IMR-90 (cell line): ENCODE measurements at regions not wholly inside any gene's neighbourhood (a gene's known extent, or its start where the extent isn't known, plus 50 kb on each side); places are given as distances from the start of the nearest gene placed in this dataset.

Experiments
- ATAC-seq: fragments of 200-7000 bp; cut with Tn5 transposase; 2 replicates; pipeline ENCODE4 v1.9.1; 2020; ENCODE audit warnings: low read depth, mild to moderate bottlenecking, moderate library complexity
- BruUV-seq: library from RNA; stranded (reverse); fragments of 400-500 nt; replicated peaks from 2 replicates; lab custom pipeline; 2021; lab: Mats Ljungman, UMichigan
- CTCF ChIA-PET: fragments of 300-600 bp; formaldehyde crosslinking; extraction: SDS; loops from one replicate; lab custom pipeline; 2021; ENCODE audit warnings: antibody characterized with exemption; lab: Yijun Ruan, JAX
- POLR2A ChIA-PET: fragments of 300-600 bp; sonication (Branson Sonifier 250); formaldehyde crosslinking; loops from one replicate; lab custom pipeline; 2022; ENCODE audit warnings: antibody characterized with exemption; ENCODE audit not compliant: unreplicated experiment; lab: Charles Lee
- DNase-seq: peaks from one replicate; pipeline ENCODE4 v3.0.0; 2013
- H2AFZ ChIP-seq: replicated peaks from 2 replicates; pipeline ENCODE3; 2013; ENCODE audit warnings: low read length, mild to moderate bottlenecking; ENCODE audit not compliant: poor library complexity
- H2AK5ac ChIP-seq: 2 replicates; pipeline ENCODE4 v1.6.1; 2013; ENCODE audit warnings: low read depth, low read length, inconsistent platforms
- H2AK9ac ChIP-seq: replicated peaks from 2 replicates; pipeline ENCODE3; 2013; ENCODE audit warnings: mild to moderate bottlenecking, low read depth, low read length, moderate library complexity; ENCODE audit not compliant: poor library complexity
- H2BK120ac ChIP-seq: 2 replicates; pipeline ENCODE4 v1.6.1; 2013; ENCODE audit warnings: low read depth, low read length, inconsistent platforms
- H2BK15ac ChIP-seq: 3 replicates; pipeline ENCODE4 v1.6.1; 2013; ENCODE audit warnings: low read depth, low read length, inconsistent platforms
- H2BK20ac ChIP-seq: 2 replicates; pipeline ENCODE4 v1.6.1; 2013; ENCODE audit warnings: low read depth, mild to moderate bottlenecking, inconsistent platforms, low read length, moderate library complexity
- H2BK5ac ChIP-seq: 2 replicates; pipeline ENCODE4 v1.6.1; 2013; ENCODE audit warnings: mild to moderate bottlenecking, low read depth, low read length, inconsistent platforms; ENCODE audit not compliant: poor library complexity, severe bottlenecking
- H3K14ac ChIP-seq: replicated peaks from 2 replicates; pipeline ENCODE4 v1.6.1; 2013; ENCODE audit warnings: low read depth, low read length, inconsistent platforms
- H3K18ac ChIP-seq: 2 replicates; pipeline ENCODE4 v1.6.1; 2013; ENCODE audit warnings: low read depth, low read length, control low read depth
- H3K23ac ChIP-seq: 2 replicates; pipeline ENCODE4 v1.6.1; 2013; ENCODE audit warnings: low read depth, low read length, inconsistent platforms
- H3K27ac ChIP-seq: 2 replicates; pipeline ENCODE4 v1.5.1; 2013; ENCODE audit warnings: mild to moderate bottlenecking, control low read depth, low read length; ENCODE audit not compliant: insufficient read depth
- H3K27me3 ChIP-seq: 2 replicates; pipeline ENCODE4 v1.6.1; 2013; ENCODE audit warnings: low read length; ENCODE audit not compliant: control insufficient read depth, insufficient read depth
- H3K36me3 ChIP-seq: 2 replicates; pipeline ENCODE4 v1.6.1; 2013; ENCODE audit warnings: low read length, mixed read lengths; ENCODE audit not compliant: control insufficient read depth, insufficient read depth
- H3K4ac ChIP-seq: 2 replicates; pipeline ENCODE4 v1.6.1; 2013; ENCODE audit warnings: low read depth, low read length, inconsistent platforms
- H3K4me1 ChIP-seq: 2 replicates; pipeline ENCODE4 v1.6.1; 2013; ENCODE audit warnings: low read length, mixed read lengths; ENCODE audit not compliant: control insufficient read depth, insufficient read depth
- H3K4me2 ChIP-seq: 2 replicates; pipeline ENCODE4 v1.6.1; 2013; ENCODE audit warnings: low read depth, mild to moderate bottlenecking, control low read depth, low read length, moderate library complexity
- H3K4me3 ChIP-seq: 2 replicates; pipeline ENCODE4 v1.5.1; 2013; ENCODE audit warnings: low read depth, mild to moderate bottlenecking, control low read depth, low read length, moderate library complexity; ENCODE audit not compliant: insufficient read depth
- H3K56ac ChIP-seq: 2 replicates; pipeline ENCODE4 v1.6.1; 2013; ENCODE audit warnings: low read length, inconsistent platforms; ENCODE audit not compliant: insufficient read depth; ENCODE audit errors: extremely low read depth
- H3K79me1 ChIP-seq, 2 experiments: 2 replicates each; pipeline ENCODE4 v1.6.1; 2013; ENCODE audit warnings: low read length in 2 of 2, inconsistent platforms in 1 of 2, low read depth in 1 of 2
- H3K9ac ChIP-seq: 2 replicates; pipeline ENCODE4 v1.6.1; 2013; ENCODE audit warnings: low read depth, low read length, control low read depth
- H3K9me1 ChIP-seq: 2 replicates; pipeline ENCODE4 v1.6.1; 2013; ENCODE audit warnings: low read length, inconsistent platforms; ENCODE audit not compliant: insufficient read depth
- H3K9me3 ChIP-seq: 2 replicates; pipeline ENCODE4 v1.6.1; 2013; ENCODE audit warnings: low read length; ENCODE audit not compliant: control insufficient read depth, insufficient read depth
- H4K20me1 ChIP-seq: 2 replicates; pipeline ENCODE4 v1.6.1; 2013; ENCODE audit warnings: low read length, inconsistent platforms; ENCODE audit not compliant: insufficient read depth
- H4K5ac ChIP-seq: 2 replicates; pipeline ENCODE4 v1.6.1; 2013; ENCODE audit warnings: mild to moderate bottlenecking, low read depth, low read length, control low read depth
- H4K8ac ChIP-seq, 2 experiments: 2 replicates each; pipeline ENCODE4 v1.6.1; 2013; ENCODE audit warnings: low read depth in 2 of 2, low read length in 2 of 2, control low read depth in 1 of 2, inconsistent platforms in 1 of 2
- H4K91ac ChIP-seq: 2 replicates; pipeline ENCODE4 v1.6.1; 2013; ENCODE audit warnings: low read depth, low read length, inconsistent platforms; ENCODE audit not compliant: insufficient read depth
- BHLHE40 ChIP-seq: fragments of 150-350 bp; IDR thresholded peaks from 2 replicates; pipeline ENCODE4 v1.6.1; 2016; ENCODE audit warnings: mild to moderate bottlenecking, low read depth, low read length
- CEBPB ChIP-seq: IDR thresholded peaks from 2 replicates; pipeline ENCODE4 v1.6.1; 2012; ENCODE audit warnings: low read depth, low read length, improper control_type of control experiment
- CHD1 ChIP-seq: IDR thresholded peaks from 2 replicates; pipeline ENCODE4 v1.6.1; 2012; ENCODE audit warnings: low read depth, low read length, improper control_type of control experiment
- CTCF ChIP-seq: conservative IDR thresholded peaks from 2 replicates; pipeline ENCODE4 v1.5.1; 2012; ENCODE audit warnings: mild to moderate bottlenecking, low read depth, low read length, improper control_type of control experiment
- ELK1 ChIP-seq: fragments of 150-350 bp; IDR thresholded peaks from 2 replicates; pipeline ENCODE4 v1.6.1; 2016; ENCODE audit warnings: low read depth, mild to moderate bottlenecking, low read length, moderate library complexity, borderline replicate concordance
- FOS ChIP-seq: fragments of 150-350 bp; IDR thresholded peaks from 2 replicates; pipeline ENCODE4 v1.6.1; 2016; ENCODE audit warnings: low read depth, low read length
- MAFK ChIP-seq: IDR thresholded peaks from 2 replicates; pipeline ENCODE4 v1.6.1; 2012; ENCODE audit warnings: low read depth, low read length, improper control_type of control experiment
- MAZ ChIP-seq: IDR thresholded peaks from 2 replicates; pipeline ENCODE4 v1.6.1; 2012; ENCODE audit warnings: low read depth, mild to moderate bottlenecking, low read length, improper control_type of control experiment, moderate library complexity, borderline replicate concordance
- MXI1 ChIP-seq: IDR thresholded peaks from 2 replicates; pipeline ENCODE4 v1.6.1; 2012; ENCODE audit warnings: low read depth, mild to moderate bottlenecking, low read length, moderate library complexity, borderline replicate concordance
- NFE2L2 ChIP-seq: fragments of 150-350 bp; IDR thresholded peaks from 2 replicates; pipeline ENCODE4 v1.6.1; 2016; ENCODE audit warnings: low read depth, mild to moderate bottlenecking, low read length
- POLR2A ChIP-seq: IDR thresholded peaks from 2 replicates; pipeline ENCODE4 v1.6.1; 2012; ENCODE audit warnings: mild to moderate bottlenecking, low read depth, low read length
- RAD21 ChIP-seq: IDR thresholded peaks from 2 replicates; pipeline ENCODE4 v1.6.1; 2012; ENCODE audit warnings: low read length, improper control_type of control experiment
- RCOR1 ChIP-seq: IDR thresholded peaks from 2 replicates; pipeline ENCODE4 v1.6.1; 2012; ENCODE audit warnings: mild to moderate bottlenecking, low read length, improper control_type of control experiment; ENCODE audit not compliant: insufficient replicate concordance
- RFX5 ChIP-seq: IDR thresholded peaks from 2 replicates; pipeline ENCODE4 v1.8.0; 2012; ENCODE audit warnings: low read depth, mild to moderate bottlenecking, low read length, moderate library complexity
- USF2 ChIP-seq: fragments of 150-350 bp; IDR thresholded peaks from 2 replicates; pipeline ENCODE4 v1.6.1; 2017; ENCODE audit warnings: mild to moderate bottlenecking, antibody characterized with exemption, low read length, low read depth
- WGBS, 2 experiments: methylation state at CpG; one replicate each; pipeline versions ENCODE4 v1.1.5 to v1.1.7; 2013; ENCODE audit warnings: missing lambda C conversion rate in 2 of 2; ENCODE audit not compliant: insufficient read length in 1 of 2; ENCODE audit errors: extremely low coverage in 2 of 2; 5-methylcytosine and 5-hydroxymethylcytosine counted together
- dilution Hi-C: fragments of 300-500 bp; cut with HindIII; formaldehyde crosslinking; loops from one replicate; pipeline ENCODE4 v1.14.3; 2018; ENCODE audit warnings: low sequenced_read_pairs; ENCODE audit not compliant: unreplicated experiment
- in situ Hi-C: fragments of 300-500 bp; cut with MboI; formaldehyde crosslinking; loops from 3 replicates; pipeline ENCODE4 v1.14.3; 2019; ENCODE audit warnings: low sequenced_read_pairs, inconsistent platforms, mixed read lengths
- intact Hi-C: fragments of 100-400 bp; cut with micrococcal nuclease; formaldehyde crosslinking; loops from 2 replicates; pipeline ENCODE4 v1.10.0; 2022

DNA sequence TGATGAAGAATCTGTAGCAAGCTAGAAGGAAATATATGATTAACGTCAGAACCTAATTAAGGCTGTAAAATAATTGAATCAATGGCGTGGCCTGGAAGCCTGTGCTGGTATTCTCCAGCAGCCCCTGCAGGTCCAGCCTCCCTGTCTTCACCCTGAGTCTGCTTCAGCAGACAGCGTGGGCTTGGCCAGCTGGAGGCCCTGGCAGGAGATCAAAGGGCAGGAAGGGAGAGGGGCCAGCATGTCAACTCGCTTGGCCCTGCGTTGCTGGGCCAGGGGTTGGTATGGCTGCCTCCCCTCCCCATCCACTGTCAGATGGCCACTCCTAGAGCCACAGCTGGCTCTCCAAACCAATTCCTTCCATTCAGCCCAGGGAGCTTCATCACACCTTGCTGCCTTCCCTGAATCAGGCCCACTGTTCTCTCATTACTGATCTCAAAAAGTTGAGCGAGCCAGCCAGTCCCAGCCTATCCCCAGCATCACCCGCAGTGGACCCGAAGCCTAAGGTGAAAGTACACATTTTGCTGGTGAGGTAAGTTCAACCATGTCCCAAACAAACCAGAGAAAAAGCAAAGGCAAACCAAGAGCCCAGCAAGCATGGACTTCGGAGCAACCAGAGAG, 228.4 kb upstream of the AGAP1 start:
- no peak overlapping the region for H3K23ac ChIP-seq
- H2BK5ac ChIP-seq, result no peak overlapping the region
- no peak overlapping the region for H2AFZ ChIP-seq
- H4K8ac ChIP-seq, result no peak overlapping the region
- dilution Hi-C loops (no loop called here), intact Hi-C loops (loop anchor here (10.0 kb wide), 2 partner anchors 329 to 479 kb away; no protein-coding TSS in a partner anchor), in situ Hi-C loops (no loop called here)
- no peak overlapping the region for H3K4me3 ChIP-seq
- no peak overlapping the region for H3K9ac ChIP-seq
- H4K91ac ChIP-seq, result peak overlapping the region; percentile 16; the same call in 1 of the 2 replicates
- WGBS, 2 experiments, result 55% methylated on average over 2 of the region's 9 CpGs; no CpG with 5 or more reads in 1 of the 2 experiments
- ChIA-PET CTCF (no interaction called here), POLR2A (no interaction called here)
- peak overlapping the region; percentile 82; the same call in 1 of the 3 replicates for H2BK15ac ChIP-seq
- H2BK120ac ChIP-seq, result peak overlapping the region; percentile 57
- H3K14ac ChIP-seq, result no peak overlapping the region
- H3K56ac ChIP-seq, result no peak overlapping the region
- ATAC-seq, result no peak
- no peaks in the 10 kb centered on the region for H3K36me3 ChIP-seq
- peak overlapping the region; percentile 64; the same call in 1 of the 2 replicates for H3K4ac ChIP-seq
- no peak overlapping the region for H3K4me2 ChIP-seq
- H3K9me3 ChIP-seq, result no peaks in the 10 kb centered on the region
- no peaks in the 10 kb centered on the region for H3K79me1 ChIP-seq
- no peak for TF ChIP-seq CEBPB
- TF ChIP-seq RCOR1, result no peak
- no peak for TF ChIP-seq ELK1
- no peak for TF ChIP-seq FOS
- TF ChIP-seq CHD1, result no peak
- no peak for TF ChIP-seq RAD21
- TF ChIP-seq NFE2L2, result no peak
- no peak for TF ChIP-seq MAFK
- TF ChIP-seq RFX5, result no peak
- TF ChIP-seq BHLHE40, result no peak
- TF ChIP-seq USF2, result no peak
- no peak for TF ChIP-seq MXI1
- no peak for TF ChIP-seq CTCF
- no peak for TF ChIP-seq POLR2A
- no peak for TF ChIP-seq MAZ
- no peaks in the 10 kb centered on the region for H4K20me1 ChIP-seq
- peak overlapping the region; percentile 69 for H2AK5ac ChIP-seq
- H2BK20ac ChIP-seq, result peak overlapping the region; percentile 42; the same call in 1 of the 2 replicates
- DNase-seq, result no peak
- H3K27me3 ChIP-seq, result no peaks in the 10 kb centered on the region
- peaks cover 20% of the 10 kb centered on the region for H3K9me1 ChIP-seq
- no peak overlapping the region for H4K5ac ChIP-seq
- peaks cover 28% of the 10 kb centered on the region for H3K4me1 ChIP-seq
- H3K27ac ChIP-seq, result no peak overlapping the region; the same call in 1 of the 2 replicates
- BruUV-seq, result no TSS peak
- peak overlapping the region; percentile 33 for H2AK9ac ChIP-seq
- H3K18ac ChIP-seq, result no peak overlapping the region
